NCI-H2227 treated with DMSO at 0.1 percent for 48 hours (cell line): ENCODE measurements at regions not wholly inside any gene's neighbourhood (a gene's known extent, or its start where the extent isn't known, plus 50 kb on each side); places are given as distances from the start of the nearest gene placed in this dataset.

Experiments
- DNase-seq: peaks from one replicate; lab custom pipeline; 2025; lab: John Stamatoyannopoulos, UW

DNA sequence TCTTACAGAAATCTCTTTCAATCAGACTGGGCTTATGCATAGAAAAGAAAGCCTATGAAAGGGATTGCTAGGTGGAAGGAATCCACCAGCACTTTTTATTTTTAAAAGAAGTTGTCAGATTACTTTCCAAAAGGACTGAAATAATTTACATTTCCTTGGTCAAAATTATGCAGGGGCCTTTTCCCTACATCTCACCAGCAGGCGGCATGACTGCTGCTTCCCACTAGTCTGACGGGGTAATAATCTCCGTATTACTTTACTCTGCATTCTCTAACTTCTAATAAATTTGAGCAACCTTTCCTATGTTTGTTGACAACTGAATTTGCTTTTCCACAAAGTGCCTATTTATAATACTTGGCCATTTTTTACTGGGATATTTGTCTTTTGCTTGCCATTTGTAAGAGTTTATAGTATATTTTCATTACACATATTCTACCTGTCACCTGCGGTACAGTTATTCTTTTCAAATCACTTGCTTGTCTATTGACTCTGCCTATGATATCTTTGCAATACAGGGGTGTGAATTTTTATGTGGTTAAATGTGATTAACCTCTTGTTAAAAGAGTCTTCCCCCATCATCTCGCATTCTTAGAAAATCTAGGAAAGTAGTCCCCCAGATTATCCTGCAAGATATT, 51.9 kb upstream of the USP47 start:
- no peak for DNase-seq

DNA sequence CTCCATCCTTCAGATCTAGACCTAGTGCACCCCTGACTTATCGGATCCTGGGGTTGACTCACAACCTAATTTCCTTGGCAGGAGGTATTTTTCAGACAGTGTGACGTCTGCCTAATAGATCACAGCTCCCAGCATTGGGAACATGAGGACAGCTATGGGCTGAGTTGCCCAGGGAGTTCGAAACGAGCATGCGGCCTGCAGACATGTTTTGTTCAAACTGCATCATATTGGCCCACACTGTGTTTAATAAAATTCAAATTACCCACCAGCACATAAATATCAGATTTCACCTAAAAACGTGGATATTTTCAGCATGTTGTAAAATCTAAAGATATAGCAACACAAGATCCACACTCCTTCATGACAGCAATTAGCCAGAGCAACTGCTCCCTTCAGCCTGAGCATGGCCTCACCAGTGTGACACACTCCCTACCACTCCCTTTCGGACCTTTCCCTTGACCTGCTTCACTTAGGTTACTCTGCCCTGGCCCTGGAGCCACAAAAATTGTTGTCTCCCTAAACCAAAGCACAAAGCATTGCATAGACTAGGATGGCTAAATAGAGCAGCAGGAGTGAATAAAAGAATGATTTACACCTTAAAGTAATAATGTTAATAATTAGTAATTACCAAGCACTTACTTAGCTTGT, 53.6 kb upstream of the USP47 start:
- no peak for DNase-seq

DNA sequence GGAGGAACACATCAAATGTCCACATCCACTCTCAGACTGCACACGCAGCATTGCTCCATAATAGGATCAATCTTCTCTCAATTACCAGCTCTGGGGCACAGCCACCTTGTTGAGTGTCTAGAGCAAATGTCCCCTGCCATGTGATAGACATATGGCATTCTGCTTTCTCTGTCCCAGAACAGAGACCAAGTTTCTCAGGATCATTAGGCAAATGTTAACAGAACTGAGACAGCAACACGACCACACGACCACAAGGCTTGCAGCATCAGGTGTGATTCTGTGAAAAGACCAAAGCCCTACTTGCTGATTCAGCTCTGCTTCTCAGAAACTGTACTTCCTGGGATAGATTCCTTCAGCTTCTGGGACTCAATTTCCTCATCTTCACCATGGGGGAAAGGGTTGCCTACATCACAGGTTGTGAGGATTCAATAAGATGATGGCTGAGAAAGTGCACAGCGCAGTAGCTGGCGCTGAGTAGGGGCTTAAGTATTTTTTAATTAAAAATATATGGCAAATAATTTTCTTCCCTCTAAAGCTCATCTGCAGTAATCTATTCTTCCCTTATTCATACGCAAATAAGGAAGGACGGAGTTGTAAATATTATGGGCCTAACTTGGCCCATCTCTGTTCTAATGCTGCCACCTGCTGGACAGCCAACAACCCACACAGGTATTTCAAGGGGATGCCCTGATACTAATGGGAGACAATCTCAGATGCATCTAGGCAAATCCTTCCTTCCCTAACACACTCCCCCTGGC, 54.3 kb upstream of the USP47 start:
- DNase-seq, result peak; percentile 17

DNA sequence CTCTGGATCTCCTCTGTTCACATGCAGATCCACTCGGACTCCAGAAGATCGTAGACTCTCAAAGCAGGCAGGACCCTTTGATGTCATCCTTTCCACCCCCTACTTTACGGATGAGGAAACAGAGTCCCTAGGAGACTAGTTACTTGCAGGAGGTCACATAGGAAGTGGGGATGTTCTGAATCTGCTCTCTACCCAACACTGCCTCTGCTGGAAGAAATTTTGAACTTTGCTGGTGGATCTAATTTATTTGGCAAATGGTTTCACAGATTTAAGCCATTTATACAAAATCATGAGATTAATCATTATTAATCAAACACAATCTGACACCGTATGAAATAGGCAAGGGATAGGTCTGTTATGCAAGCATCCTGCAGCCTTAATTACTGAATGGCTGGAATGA, 55.0 kb upstream of the USP47 start:
- no peak for DNase-seq

- DNase-seq, result no peak
Measured at GRCh38 chr11:11786234-11786633, 55.5 kb upstream of the USP47 start.

- DNase-seq, result no peak
Measured at GRCh38 chr11:11782532-11783110, 59.2 kb upstream of the USP47 start.

DNA sequence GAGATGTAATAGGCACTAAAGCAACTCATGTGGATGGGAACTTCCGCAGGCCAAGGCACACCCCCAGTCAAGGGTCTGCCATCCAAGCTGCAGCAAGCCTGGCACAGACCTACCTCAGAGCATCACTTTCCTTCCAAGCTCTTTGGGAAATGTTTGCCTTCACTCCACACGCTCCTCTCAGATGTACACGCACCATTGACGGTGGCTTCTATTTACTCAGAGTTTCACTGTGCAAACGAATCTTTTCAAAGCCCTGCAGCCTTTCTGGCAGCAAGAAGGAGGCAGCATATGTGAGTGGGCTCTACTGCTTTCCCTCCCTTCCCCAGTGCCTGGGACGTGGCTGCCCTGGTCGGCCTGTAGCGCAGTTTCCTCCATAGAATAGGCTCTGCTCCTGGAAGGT, 60.9 kb upstream of the USP47 start:
- DNase-seq, result no peak

DNA sequence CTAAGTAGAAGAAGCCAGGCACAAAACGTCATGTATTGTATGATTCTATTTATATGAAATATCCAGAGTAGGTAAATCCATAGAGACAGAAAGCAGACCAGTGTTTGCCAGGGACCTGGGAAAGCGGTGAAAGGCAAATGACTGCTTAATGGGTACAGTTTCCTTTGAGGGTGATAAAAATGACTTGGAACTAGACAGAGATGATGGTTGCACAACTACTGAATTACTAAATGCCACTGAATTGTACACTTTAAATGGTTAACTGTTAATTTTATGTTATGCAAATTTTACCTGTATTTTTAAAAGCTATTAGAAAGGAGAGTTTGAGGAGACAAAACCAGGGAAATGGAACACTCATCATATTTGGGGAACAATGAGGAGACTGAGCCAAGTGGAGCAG, 61.8 kb upstream of the USP47 start:
- no peak for DNase-seq

DNA sequence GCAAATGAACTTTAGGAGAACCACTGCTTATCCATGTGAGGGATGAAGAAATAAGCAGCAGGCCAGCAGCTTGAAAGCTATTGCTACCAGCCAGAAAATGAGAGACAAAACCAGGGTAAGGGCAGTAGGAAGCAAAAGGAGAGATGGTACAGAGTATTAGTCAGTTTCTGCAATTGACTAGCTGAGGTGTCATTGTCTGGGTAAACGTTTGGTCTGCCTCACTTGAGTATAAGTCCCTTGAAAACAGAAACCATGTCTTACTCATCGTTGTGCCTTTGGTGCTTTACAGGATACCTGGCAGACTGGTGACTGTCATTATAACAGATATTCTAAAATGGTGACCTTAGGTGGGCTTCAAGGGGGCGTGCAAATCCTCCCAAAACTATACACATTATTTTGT, 63.9 kb upstream of the USP47 start:
- no peak for DNase-seq

DNA sequence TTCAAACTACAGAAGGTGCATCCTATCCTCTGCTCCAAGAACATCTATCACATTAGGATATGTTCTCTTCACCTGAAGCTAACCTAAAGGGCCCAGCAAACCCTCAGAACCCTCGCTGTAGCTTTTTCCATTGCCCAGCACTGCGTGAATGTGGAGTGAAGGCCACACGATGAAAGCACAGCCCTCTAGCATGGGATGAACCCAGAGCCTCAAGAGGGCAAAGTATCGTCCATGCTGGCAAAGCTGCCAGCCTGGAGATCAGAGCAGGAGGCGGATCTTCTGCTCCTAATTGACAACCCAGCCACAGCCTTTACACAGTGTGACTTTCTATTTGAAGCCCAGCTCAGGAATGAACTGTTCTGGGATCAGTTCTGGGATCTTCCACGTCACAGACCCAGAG, 65.1 kb upstream of the USP47 start:
- DNase-seq, result no peak

DNA sequence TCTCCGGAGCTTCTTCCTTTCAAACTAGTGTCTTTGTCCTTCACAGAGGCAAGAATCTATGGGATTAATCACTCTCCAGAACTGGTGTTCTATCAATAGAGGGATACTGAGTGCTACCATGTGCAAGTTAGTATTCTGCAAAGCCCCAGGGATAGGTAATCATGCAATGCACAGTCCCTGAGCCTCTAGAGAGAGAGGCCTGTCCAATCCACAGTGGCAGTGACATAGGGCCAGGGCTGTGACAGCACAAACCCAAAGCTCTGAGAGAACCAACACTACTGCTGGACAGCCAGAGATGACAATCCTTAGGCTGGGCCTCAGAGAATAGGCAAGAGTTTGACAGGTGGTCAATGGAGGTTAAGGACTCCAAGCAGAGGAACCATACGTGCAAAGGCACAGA, 66.8 kb upstream of the USP47 start:
- no peak for DNase-seq

DNA sequence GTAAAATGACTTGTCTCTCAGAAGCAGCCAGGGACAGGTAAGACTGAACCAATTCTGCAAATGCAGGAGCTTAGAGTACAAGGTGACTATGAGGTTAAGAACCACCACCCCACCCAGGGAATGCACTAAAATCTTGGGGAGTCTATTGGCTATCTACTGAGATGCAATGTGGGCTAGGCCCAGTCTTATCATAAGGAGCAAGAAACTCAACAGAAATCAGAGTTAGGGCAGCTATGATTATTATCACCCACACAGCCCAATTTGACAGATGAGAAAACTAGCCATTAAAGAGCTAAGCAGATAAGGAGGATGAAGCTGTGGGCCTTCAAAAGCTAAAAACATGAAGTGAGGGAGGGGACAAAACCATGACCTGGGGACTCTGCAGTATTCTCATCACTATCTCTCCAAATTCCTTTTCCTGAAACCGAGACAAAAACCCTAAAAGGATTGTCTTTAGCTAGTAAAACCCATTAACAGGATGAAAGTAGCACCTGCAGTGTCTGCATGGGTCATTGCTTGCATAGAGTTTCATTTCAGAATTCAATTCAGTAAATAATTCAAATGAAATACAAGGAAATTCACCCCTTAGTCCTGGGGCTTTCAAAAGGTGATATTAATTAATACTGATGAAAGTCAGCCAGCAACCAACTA, 68.8 kb upstream of the USP47 start:
- DNase-seq, result no peak

DNA sequence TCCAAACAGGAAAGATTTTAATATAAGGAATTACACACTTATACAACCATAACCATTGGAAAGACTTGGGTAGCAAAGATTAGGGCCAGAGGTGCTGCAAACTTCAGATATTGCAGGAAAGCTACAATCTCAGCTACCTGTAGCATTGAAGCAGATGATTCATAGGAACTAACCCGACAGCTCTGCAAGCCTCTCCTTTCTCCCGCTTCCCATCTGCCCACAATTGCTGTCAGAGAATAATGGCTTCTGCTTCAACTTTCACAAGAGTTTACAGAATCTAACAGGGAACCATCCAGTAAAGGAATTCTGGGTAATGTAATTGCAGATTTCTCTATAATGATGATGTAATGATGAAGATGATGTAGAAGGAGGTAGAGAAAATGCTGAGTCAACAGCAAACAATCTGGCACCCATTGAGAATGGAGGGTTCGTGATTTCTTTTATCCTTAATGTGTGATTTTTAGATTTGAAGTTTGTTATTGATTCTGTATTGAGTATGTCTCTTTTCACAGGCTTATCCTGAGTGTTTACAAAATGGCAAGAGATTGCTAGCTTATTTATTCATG, 70.8 kb upstream of the USP47 start:
- no peak for DNase-seq

GRCh38 chr11:11770296-11770695, 71.5 kb upstream of the USP47 start:
- DNase-seq, result no peak

DNA sequence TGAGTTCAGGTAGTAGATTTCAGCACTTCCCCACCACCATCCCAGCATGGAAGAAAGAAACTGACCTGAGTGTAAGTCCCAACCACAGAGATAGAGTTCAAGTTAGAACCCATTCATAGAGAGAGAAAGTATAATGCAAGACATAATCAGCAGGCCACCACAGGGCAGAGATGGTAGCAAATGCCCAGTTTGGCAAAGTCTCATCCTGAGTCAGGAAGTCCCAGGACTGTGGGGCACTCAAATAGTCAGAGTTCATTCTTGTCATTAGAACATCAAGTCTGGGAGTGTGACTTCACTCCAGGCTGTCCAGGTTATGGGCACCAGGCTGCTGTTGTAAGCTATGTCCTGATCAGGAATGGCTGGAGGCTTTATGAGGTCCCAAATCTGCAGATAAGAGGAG, 72.0 kb upstream of the USP47 start:
- no peak for DNase-seq

GRCh38 chr11:11769362-11769761, 72.4 kb upstream of the USP47 start:
- DNase-seq, result no peak

- no peak for DNase-seq
Measured at GRCh38 chr11:11764423-11764803, 77.4 kb upstream of the USP47 start.

GRCh38 chr11:11763796-11764422, 77.9 kb upstream of the USP47 start:
- DNase-seq, result no peak

DNA sequence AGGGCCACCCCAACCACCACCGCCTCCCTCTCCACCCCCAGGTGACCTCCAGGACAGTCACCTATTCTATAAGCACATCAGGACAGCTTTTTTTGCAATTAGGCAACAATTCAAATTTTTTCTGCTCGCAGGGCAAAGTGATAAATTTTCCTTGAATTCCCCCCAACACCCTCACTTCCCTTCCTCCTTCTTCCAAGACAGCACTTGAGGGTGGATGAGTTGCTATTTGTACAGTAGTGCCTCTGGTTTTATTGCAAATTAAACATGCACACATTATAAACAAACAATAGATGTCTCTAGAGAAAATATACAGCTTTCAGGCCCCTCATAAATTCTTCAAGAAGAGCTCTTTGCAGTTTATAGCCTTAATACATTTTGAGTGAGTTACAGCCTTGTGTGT, 80.9 kb upstream of the USP47 start:
- no peak for DNase-seq

- no peak for DNase-seq
Measured at GRCh38 chr11:11758603-11759196, 83.1 kb upstream of the USP47 start.

DNA sequence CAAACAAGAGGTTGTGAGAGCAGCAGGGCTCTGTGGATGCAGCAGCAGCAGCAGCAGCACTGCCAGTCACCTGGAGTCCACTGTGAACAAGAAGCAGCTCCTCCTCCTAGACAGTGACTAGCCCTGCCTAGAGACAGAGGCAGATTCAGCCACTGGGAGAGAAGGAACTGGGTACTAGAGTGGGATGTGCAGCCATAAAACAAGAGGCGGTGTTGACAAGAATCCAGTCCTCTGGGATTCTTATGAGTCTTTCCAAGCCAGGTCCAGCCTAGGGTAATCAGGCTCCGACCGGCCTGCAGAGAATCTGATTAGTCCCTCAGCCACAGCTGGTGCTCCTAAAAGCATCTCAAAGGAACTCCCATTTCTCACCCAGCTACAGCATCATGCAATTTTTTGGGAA, 83.9 kb upstream of the USP47 start:
- no peak for DNase-seq
